GM18505 (cell line): ENCODE measurements at regions not wholly inside any gene's neighbourhood (a gene's known extent, or its start where the extent isn't known, plus 50 kb on each side); places are given as distances from the start of the nearest gene placed in this dataset.

Experiments
- ATAC-seq: cut with Tn5 transposase; IDR thresholded peaks from one replicate; pipeline ENCODE4 v1.9.1; 2021; ENCODE audit not compliant: unreplicated experiment
- POLR2A ChIP-seq: IDR thresholded peaks from 4 replicates; pipeline ENCODE4 v1.6.1; 2011; ENCODE audit warnings: borderline replicate concordance; ENCODE audit not compliant: insufficient read depth, insufficient read length; ENCODE audit errors: extremely low read depth

GRCh38 chr2:19256121-19256601, 102.3 kb downstream of the OSR1 start:
- TF ChIP-seq POLR2A: no peak
- no peak for ATAC-seq

- no peak for TF ChIP-seq POLR2A
- no peak for ATAC-seq
These were observed 102.9 kb downstream of the OSR1 start for GRCh38 chr2:19255481-19255880.

GRCh38 chr2:19251554-19251953, 106.9 kb downstream of the OSR1 start:
- no peak for ATAC-seq
- no peak for TF ChIP-seq POLR2A

GRCh38 chr2:19250906-19251305, 107.5 kb downstream of the OSR1 start:
- TF ChIP-seq POLR2A: no peak
- ATAC-seq: no peak

GRCh38 chr2:19247186-19247585, 111.2 kb downstream of the OSR1 start:
- TF ChIP-seq POLR2A: no peak
- ATAC-seq: no peak

DNA sequence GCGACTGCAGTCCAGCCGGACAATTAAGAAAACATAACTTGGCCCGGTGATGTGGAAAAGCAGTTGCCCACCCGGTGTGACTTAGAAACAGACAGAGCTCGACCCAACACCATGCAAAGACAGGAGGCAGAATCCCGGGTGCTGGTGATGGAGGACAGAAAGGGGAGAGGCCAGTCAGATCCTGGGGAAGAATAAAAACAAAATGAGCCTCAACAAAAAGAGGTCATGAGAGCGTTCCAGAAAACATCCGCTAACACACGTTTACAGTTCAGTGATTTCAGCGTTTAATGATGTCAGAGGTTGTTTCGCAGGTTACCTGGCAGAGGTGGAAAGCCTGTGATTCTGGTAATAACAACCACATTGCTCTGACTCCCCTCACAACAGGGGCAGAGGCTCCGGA, 111.9 kb downstream of the OSR1 start:
- ATAC-seq: no peak
- TF ChIP-seq POLR2A: no peak

DNA sequence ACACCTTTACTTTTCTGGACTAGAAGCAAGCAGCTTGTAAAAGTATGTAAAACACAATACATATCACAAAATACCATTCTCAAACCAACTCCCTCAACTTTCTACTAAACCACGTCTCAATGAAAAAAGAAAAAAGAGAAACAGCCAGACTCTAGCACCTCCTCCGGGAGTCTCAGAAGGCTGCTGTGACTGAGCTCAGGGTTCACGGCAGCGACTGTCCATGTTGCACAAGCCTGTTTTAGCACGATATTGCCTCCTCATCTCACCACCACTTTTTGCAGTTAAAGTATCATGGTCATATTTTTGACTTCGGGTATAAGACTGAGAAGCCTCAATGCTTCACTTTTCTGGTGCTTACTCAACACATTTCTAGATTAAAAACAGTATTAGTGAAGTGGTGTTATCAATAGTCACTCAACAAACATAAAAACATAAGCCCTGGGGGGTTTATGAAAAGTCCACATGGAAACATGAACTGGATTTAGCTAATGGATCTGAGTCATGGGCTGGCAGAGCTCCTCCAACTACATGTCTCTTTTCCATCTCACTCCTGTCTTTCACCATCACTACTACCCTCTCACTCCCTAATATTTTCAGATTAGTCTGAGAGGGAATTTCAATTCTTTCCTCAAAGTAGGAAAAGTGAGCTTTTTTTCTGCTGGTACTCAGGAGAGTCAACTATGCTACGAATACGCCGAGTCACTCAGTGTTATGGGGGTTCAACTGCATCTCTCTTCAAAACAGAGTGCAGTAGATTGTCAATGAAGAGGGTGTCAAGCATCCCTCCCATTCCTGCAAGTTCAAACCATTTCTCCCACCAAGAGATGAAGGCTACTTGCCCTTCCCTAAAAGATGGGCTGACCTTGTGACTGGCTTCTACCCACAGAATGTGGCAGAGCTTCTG, 113.7 kb downstream of the OSR1 start:
- TF ChIP-seq POLR2A: no peak
- ATAC-seq: no peak

DNA sequence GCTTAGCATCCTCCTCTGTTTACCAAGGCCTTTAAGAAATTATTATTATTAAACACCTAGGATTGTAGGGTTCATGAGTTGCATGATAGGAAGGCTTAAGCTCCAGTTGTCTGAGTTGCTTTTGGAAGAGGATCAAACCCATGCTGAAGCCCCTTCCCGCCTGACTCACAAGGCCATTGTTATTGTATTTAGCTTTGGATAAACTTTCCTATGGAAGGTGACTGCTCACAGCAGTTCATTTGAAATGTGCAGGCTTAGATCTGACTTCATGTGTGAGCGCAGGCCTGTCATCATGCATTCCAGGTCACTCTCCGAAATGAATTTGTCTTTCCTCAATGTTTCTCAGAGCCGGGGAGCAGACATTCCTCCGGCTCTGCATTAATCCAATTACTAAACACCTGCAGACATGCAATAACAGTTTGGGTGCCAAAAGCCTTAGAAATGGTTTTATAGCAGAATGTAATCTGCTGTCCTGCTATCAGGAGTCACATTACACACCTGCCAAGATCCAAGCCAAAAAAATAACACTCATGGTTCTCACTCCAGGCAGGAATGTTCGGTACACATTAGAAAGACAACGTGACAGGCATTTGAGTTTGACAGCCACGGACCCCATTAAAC, 119.9 kb downstream of the OSR1 start:
- TF ChIP-seq POLR2A: no peak
- no peak for ATAC-seq

DNA sequence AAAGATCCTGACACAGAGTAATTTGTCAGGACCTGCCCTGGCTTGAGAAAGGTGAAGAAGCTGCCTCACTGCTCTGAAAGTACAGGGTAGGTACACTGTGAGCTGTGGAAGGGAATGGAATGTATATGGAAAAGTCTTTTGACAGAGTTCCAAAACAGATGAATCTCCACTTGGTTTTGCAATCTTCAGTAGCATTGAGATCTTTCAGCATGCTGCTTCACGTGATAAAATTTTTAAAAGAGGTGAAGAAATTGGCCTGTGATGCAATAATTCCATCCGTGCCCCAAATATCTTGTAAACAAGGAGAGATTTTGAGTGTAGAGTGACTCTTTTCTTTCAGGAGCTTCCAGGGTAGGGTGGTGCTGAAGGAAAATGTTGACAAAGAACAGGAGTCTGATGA, 123.1 kb downstream of the OSR1 start:
- no peak for TF ChIP-seq POLR2A
- no peak for ATAC-seq

DNA sequence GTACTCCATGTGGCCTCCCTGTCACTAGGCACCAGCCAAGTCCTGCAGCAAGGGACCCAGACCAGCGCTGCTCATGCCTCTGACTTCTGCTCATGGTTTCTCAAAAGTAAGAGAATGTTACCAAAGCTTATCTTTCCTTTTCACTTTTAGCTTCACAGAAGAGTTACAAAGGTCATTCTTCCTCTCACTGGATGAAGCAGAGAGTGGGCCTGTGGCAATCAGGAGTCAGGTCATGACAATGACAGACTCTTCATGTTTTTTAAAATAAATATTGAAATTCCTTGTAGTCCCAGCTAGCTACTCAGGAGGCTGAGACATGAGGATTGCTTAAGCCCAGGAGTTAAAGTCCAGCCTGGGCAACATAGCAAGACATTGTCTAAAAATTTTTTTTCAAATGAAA, 126.1 kb downstream of the OSR1 start:
- ATAC-seq: no peak
- no peak for TF ChIP-seq POLR2A

GRCh38 chr2:19231625-19232024, 126.8 kb downstream of the OSR1 start:
- no peak for ATAC-seq
- TF ChIP-seq POLR2A: no peak

DNA sequence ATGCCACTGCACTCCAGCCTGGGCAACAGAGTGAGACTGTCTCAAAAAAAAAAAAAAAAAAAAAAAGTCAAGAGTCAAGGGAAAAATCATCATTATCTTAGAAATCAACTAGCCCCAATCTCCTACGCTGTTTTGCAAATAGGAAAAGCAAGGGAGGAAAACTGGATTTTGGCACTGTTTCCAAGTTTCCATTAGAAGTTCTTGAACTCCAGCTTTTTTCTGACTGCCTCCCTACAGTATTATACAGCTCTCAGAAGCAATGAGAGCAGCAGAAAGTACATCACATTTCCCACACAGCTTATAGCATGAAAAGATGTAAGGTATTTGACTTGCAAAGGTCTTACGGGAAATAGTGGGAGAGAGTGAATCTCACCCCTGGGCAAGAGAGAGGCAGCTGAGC, 127.8 kb downstream of the OSR1 start:
- TF ChIP-seq POLR2A: no peak
- ATAC-seq: no peak

DNA sequence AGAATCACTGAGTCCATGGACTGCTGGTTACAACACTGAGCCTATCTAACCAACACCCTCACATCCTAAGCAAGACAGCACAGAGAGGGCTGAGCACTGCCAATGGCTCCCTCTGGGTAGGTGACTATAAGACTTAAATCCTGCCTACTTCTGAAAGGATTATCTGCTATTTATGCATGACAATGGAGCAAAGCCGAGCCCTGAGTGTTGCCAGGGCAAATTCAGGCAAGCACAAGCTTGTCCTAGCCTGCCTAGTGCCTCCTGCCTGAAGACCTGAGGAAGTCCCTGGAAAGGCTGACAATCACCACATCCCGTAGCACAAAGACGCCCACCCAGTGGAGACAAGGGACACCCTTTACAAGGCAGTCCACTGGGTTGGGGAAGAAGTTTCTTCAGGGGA, 129.7 kb downstream of the OSR1 start:
- TF ChIP-seq POLR2A: no peak
- no peak for ATAC-seq

DNA sequence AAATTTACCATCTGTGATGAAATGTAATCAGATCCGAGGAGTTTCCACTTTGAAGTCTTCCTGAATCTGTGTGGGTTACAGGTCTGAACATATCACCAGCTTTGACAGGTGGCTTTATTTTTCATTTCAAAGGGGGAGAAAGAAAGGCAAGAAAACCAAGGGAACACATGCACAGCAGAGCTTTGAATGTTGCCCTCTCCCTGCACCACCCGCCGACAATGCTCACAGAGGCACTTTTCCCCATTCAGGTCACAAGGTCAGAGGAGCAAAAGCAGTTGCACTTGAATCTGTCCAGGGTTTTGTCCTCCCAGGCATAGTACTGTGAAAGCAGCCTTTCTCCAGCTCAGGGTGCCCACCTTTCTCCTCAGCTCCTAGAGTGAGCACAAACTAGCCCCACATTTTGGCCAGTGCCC, 130.2 kb downstream of the OSR1 start:
- TF ChIP-seq POLR2A: no peak
- no peak for ATAC-seq
